ENCODE measurements at regions not wholly inside any gene's neighbourhood (a gene's known extent, or its start where the extent isn't known, plus 50 kb on each side); places are given as distances from the start of the nearest gene placed in this dataset.
"Not testable (repeated sequence)": the region's sequence is repeated elsewhere in the genome, so short reads cannot be mapped to it uniquely, and the experiment has no call there.

DNA sequence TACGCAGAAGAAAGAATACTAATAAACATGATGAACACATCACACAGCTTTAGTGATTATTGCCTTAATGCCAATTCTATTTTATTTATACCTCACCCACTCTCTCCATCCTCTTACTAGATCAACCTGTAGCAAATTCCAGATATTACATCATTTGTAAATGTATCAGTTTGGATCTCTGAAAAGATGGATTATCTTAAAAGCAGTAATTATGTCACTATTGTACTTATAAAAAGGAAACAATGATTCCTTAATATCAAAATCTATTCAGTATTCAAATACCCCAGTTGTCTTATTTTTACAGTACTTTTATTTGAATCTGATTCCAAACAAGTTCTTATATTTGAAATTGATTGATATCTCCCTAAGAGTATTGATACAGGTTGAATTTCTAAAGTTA lies 892.8 kb upstream of the MDGA2 start:
- no peak for TF ChIP-seq CTCF (IDR thresholded peaks at IDR 0.05; ENCODE audit: insufficient read depth, low read length)
- no peak overlapping the region for H3K4me3 ChIP-seq (ENCODE audit: low read depth, low read length)
- no peak for DNase-seq (ENCODE audit: low read depth)

- TF ChIP-seq CTCF (IDR thresholded peaks at IDR 0.05; ENCODE audit: insufficient read depth, low read length) = no peak
- no peak overlapping the region for H3K4me3 ChIP-seq (ENCODE audit: low read depth, low read length)
- no peak for DNase-seq (ENCODE audit: low read depth)
These were observed 888.1 kb upstream of the MDGA2 start for GRCh38 chr14:48563489-48563888.

- H3K4me3 ChIP-seq (ENCODE audit: low read depth, low read length); DNase-seq (ENCODE audit: low read depth): not testable (repeated sequence)
These were observed 886.0 kb upstream of the MDGA2 start for GRCh38 chr14:48561438-48561837.

- H3K4me3 ChIP-seq (ENCODE audit: low read depth, low read length) = no peak overlapping the region
- no peak for TF ChIP-seq CTCF (IDR thresholded peaks at IDR 0.05; ENCODE audit: insufficient read depth, low read length)
- DNase-seq (ENCODE audit: low read depth) = no peak
These were observed 885.0 kb upstream of the MDGA2 start for GRCh38 chr14:48560421-48560820.

GRCh38 chr14:48553443-48553842 lies 878.0 kb upstream of the MDGA2 start:
- no peak for DNase-seq (ENCODE audit: low read depth)
- no peak overlapping the region for H3K4me3 ChIP-seq (ENCODE audit: low read depth, low read length)
- TF ChIP-seq CTCF (IDR thresholded peaks at IDR 0.05; ENCODE audit: insufficient read depth, low read length) = no peak

- no peak overlapping the region for H3K4me3 ChIP-seq (ENCODE audit: low read depth, low read length)
- DNase-seq (ENCODE audit: low read depth) = no peak
- TF ChIP-seq CTCF (IDR thresholded peaks at IDR 0.05; ENCODE audit: insufficient read depth, low read length) = no peak
These were observed 871.6 kb upstream of the MDGA2 start for GRCh38 chr14:48546996-48547395.

DNA sequence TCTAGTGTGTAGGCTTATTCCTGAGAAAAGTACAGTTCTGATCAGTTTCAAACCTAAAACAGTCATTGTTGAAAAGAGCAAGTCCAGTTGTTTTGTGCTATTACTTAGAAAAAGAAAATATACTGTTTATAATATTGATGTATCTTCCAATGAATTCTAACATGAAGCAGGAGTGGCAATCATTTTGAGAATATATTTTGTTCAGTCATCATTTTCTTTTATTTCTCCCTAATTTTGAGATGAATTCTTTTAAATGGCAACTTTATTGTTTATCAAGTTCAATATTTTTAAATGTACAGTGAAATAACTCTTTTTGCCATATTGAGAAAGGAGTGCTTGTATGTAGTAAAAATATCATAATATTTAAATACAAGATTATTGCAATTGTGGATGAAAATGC lies 862.2 kb upstream of the MDGA2 start:
- DNase-seq (ENCODE audit: low read depth) = no peak
- no peak overlapping the region for H3K4me3 ChIP-seq (ENCODE audit: low read depth, low read length)
- no peak for TF ChIP-seq CTCF (IDR thresholded peaks at IDR 0.05; ENCODE audit: insufficient read depth, low read length)

Data from fibroblast of the aortic adventitia (primary cell).